ENCODE measurements at regions not wholly inside any gene's neighbourhood (a gene's known extent, or its start where the extent isn't known, plus 50 kb on each side); places are given as distances from the start of the nearest gene placed in this dataset.

GRCh38 chr2:149972066-149972465 is 384.5 kb upstream of the MMADHC start (continued):
- TF ChIP-seq ZNF318 (IDR thresholded peaks at IDR 0.05; ENCODE audit: borderline replicate concordance in 1 of 2, low read depth in 1 of 2) (no peak), SRF (CRISPR knock-in tag; IDR thresholded peaks at IDR 0.05) (no peak)

Measured in K562 (cell line).